ENCODE measurements at regions not wholly inside any gene's neighbourhood (a gene's known extent, or its start where the extent isn't known, plus 50 kb on each side); places are given as distances from the start of the nearest gene placed in this dataset. TPM values are rescaled to one million over a fixed set of nuclear protein-coding genes. Genes with fewer than 3 reads are reported as not detected.

DNA sequence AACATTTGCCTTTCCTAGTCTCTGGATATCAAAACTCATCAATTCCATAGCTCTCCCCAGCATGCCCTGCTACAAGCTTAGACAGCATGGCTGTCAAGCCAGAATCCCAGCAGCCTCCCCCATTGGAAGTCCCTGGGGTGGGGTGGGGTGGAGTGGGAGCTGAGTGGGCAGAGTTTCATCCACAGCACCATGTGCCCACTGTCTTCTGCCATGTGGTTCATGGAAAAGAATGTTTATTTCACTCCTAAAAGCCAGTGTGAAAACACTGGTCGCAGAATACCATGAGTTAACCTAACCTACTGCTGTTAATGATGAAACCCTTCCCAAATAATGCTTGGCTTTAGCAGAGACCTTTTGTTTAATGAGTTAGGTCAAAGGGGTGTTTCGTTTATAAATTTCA lies 80.2 kb upstream of the KIRREL3 start:
- FAIRE-seq (no peak), DNase-seq (ENCODE audit: low spot score in 2 of 2) (no peak)

- DNase-seq (ENCODE audit: low spot score in 2 of 2) (no peak), FAIRE-seq (no peak)
These were observed 75.2 kb upstream of the KIRREL3 start for GRCh38 chr11:127075758-127076157.

DNA sequence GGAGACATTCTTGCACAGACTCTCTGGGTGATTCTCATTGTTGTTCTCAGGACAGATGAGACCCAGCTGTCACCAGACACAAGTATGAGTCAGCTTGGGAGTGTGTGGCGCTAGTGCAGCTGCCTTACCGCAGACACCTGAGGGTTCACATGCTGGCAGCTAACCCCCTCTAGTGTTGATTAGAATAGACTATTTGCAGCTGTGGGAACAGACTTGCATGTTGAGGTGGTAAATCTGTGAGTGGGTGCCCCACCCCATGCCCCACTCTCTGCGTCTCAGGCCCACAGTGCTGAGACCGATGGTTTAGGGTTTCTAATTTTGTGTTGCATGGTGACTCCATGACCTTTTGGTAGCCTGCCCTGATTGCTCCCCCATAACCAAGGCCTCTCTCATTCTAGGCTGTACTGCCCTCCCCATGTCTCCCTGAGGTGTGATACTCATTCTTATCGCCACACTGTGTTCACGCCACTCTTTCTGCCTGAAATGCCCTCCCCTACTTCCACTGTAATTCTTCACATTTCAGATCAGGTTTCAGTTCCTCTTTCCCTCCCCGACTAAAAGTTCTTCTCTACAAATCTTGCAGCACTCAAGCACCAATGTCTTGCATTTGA lies 73.7 kb upstream of the KIRREL3 start:
- FAIRE-seq (no peak), DNase-seq (ENCODE audit: low spot score in 2 of 2) (peak in 1 of 2 donors; percentile 21)

GRCh38 chr11:127073621-127074020 lies 73.1 kb upstream of the KIRREL3 start:
- FAIRE-seq (no peak), DNase-seq (ENCODE audit: low spot score in 2 of 2) (no peak)

GRCh38 chr11:127071606-127072005 lies 71.0 kb upstream of the KIRREL3 start:
- DNase-seq (ENCODE audit: low spot score in 2 of 2) = no peak
- FAIRE-seq = no peak

DNA sequence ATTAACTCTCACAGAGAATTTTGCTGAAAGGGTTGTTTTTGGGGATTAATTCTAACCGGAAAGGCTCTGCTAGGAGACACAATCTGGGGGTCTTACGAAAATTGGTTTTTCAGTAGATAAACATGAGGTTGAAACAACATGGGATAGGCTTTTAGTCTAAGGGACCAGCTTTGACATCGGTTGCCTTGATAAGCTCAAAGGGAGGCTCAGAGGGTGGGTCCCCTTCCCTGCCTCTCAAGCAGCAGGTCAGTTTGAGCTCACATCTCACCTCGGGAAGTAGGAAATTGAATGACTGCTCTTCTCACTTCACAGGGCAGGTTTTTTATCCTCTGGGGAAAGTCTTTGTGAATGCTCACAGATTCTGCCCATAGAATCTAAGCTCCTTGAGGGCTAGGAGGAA lies 70.2 kb upstream of the KIRREL3 start:
- no peak for FAIRE-seq
- no peak for DNase-seq (ENCODE audit: low spot score in 2 of 2)

DNA sequence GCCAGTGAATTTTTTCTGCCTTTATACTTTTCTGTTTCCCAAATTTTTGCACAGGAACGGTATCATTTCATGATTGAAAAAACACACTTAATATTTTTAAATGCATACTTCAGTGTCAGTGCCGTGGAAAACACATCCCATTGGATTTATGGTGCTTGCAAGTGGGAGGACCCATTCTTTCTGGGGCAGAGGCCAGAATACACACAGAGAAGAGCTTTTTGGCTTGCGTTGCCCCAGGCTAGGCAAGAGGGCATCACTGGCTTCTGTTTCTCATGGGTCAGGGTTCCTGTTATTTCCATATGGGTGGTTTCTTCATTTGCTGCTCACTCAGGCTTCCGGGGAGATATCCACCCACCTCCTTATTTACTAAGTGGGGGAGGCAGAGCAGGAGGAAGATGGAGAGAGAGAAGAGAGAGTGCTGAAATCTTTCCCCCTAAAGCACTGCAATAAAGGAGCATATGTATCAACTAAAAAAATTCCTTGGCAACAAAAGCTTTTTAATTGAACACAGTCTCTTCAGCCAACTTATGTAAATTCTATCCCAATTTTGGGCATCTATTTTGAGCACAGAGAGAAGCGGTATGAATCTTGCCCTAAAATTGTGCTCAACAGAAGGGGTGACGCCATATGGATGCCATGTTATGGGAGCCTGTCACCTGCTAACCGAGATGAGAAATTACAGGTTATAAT lies 66.0 kb upstream of the KIRREL3 start:
- no peak for DNase-seq (ENCODE audit: low spot score in 2 of 2)
- no peak for FAIRE-seq

GRCh38 chr11:127063241-127063640 lies 62.7 kb upstream of the KIRREL3 start:
- FAIRE-seq (no peak), DNase-seq (ENCODE audit: low spot score in 2 of 2) (no peak)

GRCh38 chr11:127061947-127062346 lies 61.4 kb upstream of the KIRREL3 start:
- DNase-seq (ENCODE audit: low spot score in 2 of 2) (no peak), FAIRE-seq (no peak)

- DNase-seq (ENCODE audit: low spot score in 2 of 2) = no peak
- FAIRE-seq = no peak
These were observed 59.2 kb upstream of the KIRREL3 start for GRCh38 chr11:127059750-127060149.

- no peak for FAIRE-seq
- no peak for DNase-seq (ENCODE audit: low spot score in 2 of 2)
These were observed 58.7 kb upstream of the KIRREL3 start for GRCh38 chr11:127059286-127059685.

DNA sequence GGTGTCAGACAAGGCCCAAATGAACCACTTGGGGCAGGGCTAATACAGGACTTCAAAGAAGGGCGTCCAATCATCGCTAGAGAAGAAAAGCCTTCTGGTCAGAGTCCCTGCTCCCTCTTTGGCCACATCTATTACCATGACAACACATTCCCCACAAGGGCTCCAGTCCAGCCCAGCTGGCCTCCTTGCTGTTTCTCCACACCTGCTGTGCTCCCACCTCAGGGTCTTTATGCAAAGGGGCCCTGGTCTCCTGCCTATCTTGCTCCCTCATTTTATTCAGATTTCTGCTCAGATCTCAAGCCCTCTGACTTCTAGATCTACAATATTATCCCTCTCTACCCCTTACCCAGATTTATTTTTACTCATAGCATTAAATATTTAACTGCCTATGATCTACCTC lies 58.0 kb upstream of the KIRREL3 start:
- FAIRE-seq (no peak), DNase-seq (ENCODE audit: low spot score in 2 of 2) (no peak)

DNA sequence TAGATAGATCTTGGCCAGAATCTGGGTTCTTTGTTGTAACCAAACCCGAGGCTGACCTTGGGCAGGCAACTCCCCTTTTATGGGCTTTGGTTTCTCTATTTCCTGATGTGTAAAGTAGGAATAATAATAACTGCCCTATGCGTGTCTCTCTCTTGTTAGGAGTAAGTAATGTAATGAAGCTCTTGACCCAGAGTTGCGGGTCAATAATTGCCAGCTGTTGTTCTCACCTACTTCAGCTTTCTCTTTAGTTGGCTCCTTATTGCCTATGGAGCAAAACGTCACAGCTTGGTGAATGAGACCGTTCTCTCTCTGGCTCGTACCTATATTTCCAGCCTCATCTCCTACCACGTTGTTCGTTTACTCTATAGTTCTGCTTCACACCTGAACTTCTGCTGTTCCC lies 56.6 kb upstream of the KIRREL3 start:
- DNase-seq (ENCODE audit: low spot score in 2 of 2) = no peak
- no peak for FAIRE-seq

GRCh38 chr11:127056338-127056971 lies 55.9 kb upstream of the KIRREL3 start:
- FAIRE-seq (no peak), DNase-seq (ENCODE audit: low spot score in 2 of 2) (no peak)

DNA sequence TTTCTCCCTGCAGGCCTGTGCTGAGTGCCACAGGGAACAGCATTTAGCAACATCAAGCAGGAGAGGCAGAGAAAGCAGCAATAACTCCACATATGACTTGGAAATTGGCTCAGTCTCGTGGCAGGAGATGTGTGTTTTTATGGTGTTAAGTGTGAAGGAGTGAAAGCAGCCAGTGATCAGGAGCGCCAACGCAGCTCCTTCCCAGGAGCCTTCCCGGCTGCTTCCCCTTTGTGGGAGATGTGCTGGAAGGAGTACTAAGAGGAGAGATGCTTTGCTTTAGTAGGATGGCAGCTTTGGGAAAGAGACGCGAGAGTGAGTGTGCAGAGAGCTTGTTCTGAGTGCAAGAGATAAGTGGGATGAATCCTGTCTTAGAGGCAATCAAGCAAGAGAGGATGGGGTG lies 54.7 kb upstream of the KIRREL3 start:
- FAIRE-seq (no peak), DNase-seq (ENCODE audit: low spot score in 2 of 2) (no peak)

- FAIRE-seq (no peak), DNase-seq (ENCODE audit: low spot score in 2 of 2) (no peak)
These were observed 53.6 kb upstream of the KIRREL3 start for GRCh38 chr11:127054153-127054552.

- FAIRE-seq (no peak), DNase-seq (ENCODE audit: low spot score in 2 of 2) (no peak)
These were observed 51.8 kb upstream of the KIRREL3 start for GRCh38 chr11:127052404-127052803.

Small RNA genes lying in the stretch of these regions (small RNA-seq; reads per million reads assigned to genes)
- not detected for gene RN7SKP279
